HG03060 (cell line): ENCODE measurements at regions not wholly inside any gene's neighbourhood (a gene's known extent, or its start where the extent isn't known, plus 50 kb on each side); places are given as distances from the start of the nearest gene placed in this dataset.
"Not testable (repeated sequence)": the region's sequence is repeated elsewhere in the genome, so short reads cannot be mapped to it uniquely, and the experiment has no call there.

ENCODE experiments used
- ATAC-seq: cut with Tn5 transposase; IDR thresholded peaks from one replicate; pipeline ENCODE4 v1.9.1; 2021; ENCODE audit warnings: low read depth, moderate number of reproducible peaks; ENCODE audit not compliant: unreplicated experiment

DNA sequence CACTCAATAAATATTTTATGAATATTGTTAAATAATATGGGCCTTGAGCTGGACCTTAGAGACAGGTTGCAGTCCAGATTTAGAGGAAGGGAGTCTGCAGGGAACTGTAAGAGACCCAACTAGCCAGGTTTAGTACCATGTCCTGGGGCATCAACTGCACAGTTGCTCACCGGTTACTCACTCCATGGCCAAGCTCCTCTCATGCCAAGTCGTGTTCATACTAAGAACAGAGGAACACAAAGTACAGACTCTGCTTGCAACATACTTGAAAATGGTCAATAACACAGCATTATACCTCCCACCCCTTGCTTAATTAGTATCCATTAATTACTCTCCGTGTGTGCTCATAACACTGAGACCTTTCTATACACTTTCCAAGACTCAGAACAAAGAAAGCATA, 317.6 kb upstream of the PIK3R1 start:
- ATAC-seq = no peak

DNA sequence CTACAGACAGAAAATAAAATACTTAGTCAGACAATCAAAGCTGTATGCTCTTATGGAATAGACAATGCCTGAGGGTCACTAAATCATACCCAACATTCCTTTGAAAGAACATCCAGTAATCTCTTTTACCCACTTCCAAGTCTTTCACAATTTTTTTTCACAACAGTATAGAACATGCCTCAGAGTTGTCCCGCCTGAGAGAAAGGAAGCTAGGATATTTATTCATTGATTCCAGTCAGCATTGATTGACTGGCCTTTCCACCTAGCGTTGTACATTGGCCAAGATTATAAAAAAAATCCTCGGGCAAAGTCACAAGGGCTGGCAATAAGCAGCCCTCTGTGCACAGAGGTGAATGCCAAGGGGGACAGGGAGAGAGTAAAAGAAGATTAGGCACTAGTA, 318.1 kb upstream of the PIK3R1 start:
- no peak for ATAC-seq

DNA sequence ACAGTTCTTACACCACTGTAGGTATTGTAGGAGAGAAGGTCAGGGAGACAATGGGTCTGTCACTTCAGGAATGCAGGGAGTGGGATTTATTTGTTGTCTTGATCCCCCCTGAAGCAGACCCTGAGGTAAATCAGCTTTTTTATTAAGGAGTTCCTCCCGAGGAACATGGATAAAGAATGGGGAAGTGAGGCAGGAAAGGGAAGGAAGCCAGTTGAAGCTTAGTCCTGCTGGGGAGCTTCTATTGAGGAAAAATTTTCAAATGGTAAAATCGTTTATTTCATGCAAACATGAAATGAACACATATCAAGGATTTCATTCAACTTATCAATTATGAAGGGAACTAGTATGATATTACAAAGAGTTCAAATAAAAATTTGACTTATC, 318.6 kb upstream of the PIK3R1 start:
- ATAC-seq = no peak

DNA sequence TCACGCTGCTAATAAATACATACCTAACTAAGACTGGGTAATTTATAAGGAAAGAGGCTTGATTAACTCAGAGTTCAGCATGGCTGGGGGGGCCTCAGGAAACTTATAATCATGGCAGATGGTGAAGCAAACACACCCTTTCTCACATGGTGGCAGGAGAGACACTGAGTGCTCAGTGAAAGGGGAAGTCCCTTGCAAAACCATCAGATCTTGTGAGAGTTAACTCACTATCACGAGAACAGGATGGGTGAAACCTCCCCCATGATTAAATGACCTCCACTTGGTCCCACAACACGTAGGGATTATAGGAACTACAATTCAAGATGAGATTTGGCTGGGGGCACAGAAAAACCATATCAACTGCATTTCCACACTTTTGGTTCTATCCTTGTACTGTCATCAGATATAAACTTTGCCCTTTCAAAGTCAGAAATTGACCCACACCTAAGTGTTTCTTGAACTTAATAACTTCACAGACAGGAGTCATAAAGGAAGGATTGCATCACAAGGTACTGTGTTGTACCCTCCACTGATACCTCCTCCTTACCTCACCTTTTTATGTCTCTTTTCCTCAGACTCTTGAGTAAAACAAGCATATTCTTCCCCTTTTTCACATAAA, 319.1 kb upstream of the PIK3R1 start:
- ATAC-seq = no peak

DNA sequence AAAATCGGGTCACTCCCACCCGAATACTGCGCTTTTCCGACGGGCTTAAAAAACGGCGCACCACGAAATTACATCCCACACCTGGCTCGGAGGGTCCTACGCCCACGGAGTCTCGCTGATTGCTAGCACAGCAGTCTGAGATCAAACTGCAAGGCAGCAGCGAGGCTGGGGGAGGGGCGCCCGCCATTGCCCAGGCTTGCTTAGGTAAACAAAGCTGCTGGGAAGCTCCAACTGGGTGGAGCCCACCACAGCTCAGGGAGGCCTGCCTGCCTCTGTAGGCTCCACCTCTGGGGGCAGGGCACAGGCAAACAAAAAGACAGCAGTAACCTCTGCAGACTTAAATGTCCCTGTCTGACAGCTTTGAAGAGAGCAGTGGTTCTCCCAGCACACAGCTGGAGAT, 325.7 kb upstream of the PIK3R1 start:
- ATAC-seq = not testable (repeated sequence)

DNA sequence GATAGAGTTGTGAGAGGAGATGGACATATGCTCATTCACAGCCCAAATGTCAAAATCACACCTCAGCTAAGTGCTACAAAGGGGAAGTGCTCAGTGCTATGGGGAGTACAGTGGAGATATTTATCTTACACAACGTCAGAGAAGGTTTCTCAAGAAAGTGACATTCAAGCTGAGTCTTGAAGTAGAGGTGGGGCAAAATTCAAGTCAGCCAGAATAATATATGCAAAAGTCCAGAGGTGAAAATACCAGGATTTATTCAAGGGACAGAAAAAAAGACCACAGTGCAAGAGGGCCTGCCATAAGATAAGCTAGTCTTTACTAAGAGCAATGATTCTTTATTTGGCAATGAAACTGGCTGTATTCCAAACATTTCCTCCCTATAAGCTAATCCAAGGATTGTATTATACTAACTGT, 327.8 kb upstream of the PIK3R1 start:
- ATAC-seq = no peak

DNA sequence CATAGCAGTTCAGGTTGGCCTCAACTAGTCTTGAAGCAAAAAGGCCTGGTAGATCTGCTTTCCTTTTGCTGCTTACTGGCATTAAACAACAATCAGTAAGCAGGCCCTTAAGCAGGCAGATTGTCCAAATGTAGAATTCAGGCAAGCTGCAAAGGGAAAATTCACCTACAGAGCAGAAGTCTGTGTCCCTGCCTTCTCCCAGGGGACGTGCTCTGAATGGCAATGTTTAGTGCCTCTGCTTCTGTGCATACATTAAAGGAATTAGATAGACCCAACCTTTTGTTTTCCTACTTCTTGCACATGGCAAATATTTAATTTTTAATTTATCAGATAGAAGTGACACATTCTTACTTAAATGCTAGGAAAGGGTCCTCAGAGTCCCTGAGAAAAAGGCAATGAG, 328.8 kb upstream of the PIK3R1 start:
- ATAC-seq = no peak

DNA sequence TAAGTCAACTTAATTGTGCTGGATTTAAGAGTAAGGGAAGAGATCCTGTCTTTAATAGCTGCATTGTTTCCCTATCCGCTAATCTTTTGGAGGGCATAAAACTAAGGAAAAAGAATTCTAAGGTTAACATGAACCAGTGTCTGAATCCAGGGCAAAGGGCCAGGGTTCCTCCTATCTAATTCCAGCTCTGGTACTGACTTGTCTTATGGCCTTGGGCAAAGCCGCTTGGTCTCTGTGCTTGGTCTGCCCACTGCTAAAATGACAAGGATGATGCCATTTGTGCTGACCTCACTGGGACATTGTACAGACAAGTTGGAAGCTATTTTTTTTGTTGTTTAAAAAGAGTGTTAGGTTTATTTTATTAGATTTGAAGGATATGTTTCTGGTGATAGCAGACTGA, 334.7 kb upstream of the PIK3R1 start:
- no peak for ATAC-seq

DNA sequence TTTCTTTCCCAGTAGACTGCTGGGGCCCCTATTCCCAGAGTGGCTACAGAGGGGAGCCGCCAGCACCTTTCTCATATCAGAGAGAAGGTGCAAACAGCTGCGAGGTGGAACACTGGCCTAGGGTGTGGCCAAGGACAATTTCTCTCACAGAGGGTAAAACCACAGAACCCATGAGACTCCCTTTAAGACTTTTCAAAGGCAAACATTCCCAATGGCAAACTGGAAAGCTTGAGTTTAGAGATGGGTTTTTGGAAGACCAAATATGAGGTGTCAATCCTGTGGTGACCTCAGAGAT, 335.1 kb upstream of the PIK3R1 start:
- ATAC-seq = no peak

DNA sequence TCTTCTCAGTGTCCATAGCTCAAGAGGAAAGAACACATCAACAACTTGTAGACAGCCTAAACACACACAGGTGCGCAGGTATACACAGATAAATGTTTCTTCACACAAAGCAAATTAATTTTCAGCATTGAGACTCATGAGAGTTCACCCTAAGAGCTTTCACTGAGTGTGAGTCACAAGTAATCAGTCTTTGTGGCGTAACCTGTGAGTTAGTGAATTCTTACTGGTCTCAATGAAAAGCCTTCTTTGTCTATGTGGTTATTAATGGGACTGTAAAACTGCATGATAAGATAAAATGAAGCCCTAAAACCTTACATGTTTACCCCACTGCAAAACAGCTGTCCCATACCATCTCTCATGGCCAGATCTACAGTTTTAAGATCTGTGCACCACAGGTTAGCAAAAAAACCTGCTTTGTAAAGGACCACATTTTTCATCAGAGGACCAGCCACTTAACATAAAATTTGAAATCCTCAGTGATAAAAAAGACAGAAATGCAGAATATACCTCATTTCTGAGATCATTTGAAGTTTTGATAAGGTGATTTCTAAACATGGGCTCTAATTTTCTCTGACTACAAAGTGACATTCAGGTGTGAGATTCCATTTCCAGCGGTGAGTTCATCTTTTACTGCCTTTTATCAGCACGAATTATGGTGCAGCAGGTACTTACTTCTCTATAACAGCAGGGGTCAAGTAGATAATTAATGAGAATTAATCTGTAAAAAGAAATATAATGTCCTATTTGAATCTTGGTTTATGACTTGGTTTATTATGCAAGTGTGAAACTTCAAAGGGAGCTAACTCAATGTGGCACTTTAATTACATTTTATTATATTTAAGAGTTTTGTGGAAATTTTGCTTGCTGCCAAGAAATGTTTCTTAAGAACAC, 335.7 kb upstream of the PIK3R1 start:
- no peak for ATAC-seq

DNA sequence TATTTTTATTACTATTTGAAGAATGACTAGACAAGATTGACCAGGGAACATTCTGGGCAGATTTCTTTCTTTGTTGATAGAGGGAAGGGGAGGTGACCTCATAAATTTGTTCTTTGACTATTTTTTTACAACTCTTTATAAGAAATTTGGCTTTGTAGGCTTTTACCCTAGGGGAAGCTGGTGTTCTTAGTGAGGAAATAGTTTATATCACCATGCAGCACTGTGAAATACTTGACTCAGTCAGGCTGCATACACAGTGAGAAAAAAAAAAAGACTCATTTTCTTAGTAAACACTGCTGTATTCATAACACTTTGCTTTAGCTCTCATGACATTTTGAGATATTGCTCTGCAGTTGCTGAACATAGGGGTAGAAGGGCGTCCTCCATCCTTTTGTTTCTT, 336.6 kb upstream of the PIK3R1 start:
- ATAC-seq = no peak

DNA sequence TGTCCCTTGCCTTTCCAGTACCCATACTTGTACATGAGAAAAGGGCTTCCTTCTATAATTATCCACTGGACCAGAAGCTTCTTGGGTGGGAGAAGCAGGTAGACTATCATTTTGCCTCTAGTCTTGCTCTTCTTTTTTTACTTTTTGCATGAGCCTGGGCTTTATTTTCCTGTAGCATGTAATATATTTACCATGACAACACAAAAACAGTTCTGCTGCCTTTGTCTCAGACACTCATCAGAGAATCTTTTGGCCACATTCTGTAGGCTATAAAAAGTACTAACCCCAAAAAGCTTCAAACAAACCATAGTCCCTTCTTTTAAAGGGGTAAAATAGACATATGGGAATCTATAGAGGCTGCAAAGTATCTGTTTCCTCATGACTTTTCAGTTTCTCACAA, 339.2 kb upstream of the PIK3R1 start:
- ATAC-seq = no peak

DNA sequence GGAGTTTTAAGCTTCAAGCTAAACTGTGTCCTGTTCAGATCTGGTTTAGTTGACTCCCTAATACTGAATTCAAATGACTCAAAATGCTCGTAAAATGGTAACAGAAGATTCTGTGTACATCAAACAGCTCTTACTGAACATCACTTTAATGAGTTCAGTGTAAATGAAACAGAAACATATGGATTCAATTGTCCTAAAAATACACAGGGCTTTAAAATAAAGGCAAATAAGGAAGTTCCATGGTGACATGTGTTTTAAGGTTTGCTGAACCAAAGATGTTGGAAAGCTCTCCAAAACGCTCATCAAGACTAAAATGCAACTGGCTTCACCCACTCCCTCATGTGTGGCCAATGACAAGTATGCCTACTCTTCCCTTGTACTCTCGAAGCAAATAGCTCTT, 340.0 kb upstream of the PIK3R1 start:
- no peak for ATAC-seq

DNA sequence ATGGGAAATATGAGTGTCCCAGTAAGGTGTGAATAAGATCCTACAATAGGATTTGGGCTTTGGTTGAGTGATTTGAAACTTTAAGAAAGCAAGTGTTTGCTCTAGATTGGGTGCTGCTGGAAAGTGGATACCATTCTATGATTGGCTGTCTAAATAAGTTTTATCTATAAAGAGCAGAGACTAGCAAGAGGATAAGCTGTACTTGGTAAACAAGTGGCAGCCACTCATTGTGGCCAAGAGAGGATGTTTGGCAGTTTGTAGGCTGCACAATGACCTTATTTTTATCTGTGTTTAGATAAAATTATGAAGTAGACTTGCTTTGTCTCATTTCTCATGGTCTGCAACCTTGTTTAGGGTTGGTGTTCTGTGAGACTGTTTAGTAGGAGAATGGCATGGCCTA, 341.6 kb upstream of the PIK3R1 start:
- no peak for ATAC-seq

DNA sequence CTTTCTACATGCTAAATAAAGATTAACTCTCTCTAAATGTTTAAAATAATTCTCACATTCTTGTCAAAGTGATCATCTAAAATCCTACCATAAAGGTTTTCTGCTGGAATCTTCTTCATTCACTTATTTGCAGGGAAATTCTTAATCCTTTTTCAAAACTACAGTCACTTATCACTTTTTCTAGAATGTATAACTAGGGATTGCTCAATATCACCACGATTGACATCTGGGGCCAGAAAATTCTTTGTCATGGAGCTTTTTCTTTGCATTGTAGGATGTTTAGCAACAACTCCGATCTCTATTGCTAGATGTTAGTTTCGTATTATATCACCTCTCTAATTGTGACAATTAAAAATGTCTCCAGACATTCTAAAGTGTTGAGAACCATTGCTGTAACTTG, 344.9 kb upstream of the PIK3R1 start:
- ATAC-seq = no peak

DNA sequence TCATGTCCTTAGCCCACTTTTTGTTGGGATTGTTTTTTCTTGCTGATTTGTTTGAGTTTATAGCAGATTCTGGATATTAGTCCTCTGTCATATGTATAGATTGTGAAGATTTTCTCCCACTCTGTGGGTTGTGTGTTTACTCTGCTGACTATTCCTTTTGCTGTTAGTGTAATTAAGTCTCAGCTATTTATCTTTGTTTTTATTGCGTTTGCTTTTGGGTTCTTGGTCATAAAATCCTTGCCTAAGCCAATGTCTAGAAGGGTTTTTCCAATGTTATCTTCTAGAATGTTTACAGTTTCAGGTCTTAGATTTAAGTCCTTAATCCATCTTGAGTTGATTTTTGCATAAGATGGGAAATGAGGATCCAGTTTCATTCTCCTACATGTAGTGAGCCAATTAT, 351.2 kb upstream of the PIK3R1 start:
- not testable (repeated sequence) for ATAC-seq

DNA sequence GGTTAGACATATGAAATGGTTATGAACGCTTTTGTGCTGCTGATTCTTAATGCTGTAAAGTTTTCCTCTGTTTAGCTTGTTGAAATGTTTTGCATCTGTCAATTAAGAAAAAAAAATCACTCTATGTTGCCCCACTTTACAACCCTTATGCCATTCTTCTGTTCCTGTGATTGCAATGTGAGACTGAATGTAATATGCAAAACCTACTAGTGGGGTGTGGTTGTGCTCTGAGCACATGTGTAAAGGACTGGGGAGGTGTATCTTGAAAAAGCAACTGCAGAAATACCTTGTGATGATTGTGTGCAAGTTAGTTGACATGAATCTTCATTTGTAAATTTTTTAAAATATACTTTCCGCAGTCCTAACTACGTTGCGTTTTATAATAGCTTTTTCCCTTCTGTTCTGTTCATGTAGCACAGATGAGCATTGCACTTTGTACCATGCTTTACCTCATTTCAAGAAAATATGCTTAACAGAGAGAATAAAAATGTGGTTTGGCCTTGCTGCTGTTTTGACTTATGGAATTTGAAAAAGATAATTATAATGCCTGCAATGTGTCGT, 357.0 kb upstream of the PIK3R1 start:
- ATAC-seq = no peak

DNA sequence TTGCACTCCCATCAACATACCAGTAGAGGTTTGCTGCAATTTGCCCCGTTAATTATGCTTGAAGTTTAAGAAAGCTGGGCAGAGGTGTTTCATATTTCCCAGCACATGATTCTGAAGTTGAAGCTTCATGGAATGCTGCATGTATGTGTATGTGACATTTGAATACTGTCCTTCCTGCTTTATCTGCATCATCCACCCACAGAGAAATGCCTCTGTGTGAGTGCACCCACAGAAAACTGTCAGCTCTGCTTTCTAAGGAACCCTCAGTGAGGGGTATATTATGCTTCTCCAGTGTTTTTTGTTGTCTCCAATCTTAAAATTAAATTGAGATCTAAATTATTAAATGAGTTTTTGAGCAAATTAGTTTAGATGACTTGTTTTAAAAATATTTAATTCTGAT, 358.1 kb upstream of the PIK3R1 start:
- no peak for ATAC-seq

DNA sequence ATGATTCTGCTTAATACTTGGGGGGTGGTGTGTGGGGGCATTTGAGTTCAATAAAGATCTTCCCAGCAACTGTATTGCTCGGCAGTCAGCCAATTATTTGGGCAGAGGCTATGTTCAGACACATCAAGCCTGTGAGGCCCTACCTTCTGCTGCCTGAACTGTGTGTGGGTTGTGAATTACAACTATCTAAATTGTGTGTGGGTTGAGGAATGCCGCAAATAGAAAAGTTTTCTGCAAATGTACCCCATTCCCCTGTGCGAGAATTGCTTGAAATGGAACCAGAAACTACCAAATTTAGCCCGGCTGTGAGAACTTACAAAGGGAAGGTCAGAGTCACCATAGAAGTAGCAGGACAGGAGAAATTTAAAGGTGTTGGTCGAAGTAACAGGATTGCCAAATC, 360.0 kb upstream of the PIK3R1 start:
- no peak for ATAC-seq

DNA sequence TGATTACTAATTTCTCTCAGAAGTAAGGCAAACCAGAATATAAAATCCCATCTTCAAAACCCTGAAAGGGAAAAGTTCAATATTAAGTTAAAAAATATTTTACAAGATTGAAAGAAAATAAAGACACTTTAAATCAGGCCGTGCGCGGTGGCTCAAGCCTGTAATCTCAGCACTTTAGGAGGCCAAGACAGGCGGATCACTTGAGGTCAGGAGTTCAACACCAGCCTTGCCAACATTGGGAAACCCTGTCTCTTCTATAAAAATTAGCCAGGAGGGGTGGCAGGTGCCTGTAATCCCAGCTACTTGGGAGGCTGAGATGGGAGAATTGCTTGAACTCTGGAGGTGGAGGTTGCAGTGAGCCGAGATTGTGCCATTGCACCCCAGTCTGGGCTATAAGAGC, 364.6 kb upstream of the PIK3R1 start:
- ATAC-seq = not testable (repeated sequence)

DNA sequence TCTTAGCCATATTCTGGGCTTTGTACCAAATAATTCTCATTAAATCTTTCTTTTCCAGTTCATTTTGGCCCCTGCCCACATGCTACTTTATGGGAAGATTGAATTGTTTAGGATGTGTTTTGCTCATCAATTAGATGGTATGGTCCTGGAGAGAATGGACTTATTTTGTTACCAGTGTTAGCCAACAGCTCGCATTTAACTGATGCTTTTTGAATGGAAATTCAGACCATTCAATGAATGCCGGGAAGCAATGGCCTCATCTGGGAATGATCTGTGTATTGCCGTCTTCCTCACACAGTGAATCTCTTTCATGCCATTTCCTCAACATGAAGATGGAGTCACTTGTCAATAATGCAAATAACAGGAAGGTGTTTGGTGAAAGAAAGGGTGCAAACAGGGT, 370.6 kb upstream of the PIK3R1 start:
- ATAC-seq = no peak

DNA sequence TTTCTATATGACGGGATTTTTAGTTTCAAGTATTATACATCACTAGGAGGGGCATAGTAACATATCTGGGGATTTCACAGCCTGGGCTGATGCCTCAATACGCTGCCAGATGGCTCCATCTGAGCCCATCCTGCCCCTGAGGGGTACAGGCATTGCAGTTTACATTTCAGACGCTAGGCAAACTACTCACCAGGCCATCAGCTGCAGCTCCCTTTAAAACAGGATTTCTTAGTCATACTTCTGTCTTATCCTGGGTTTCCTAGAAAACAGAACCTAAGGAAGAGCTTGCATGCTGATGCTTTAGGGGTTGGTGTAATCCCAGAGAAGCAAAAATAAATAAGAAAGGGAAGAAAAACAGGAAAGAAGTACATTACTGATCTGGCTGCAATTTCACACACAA, 372.8 kb upstream of the PIK3R1 start:
- no peak for ATAC-seq
